Keratinocyte (primary cell): ENCODE measurements at regions not wholly inside any gene's neighbourhood (a gene's known extent, or its start where the extent isn't known, plus 50 kb on each side); places are given as distances from the start of the nearest gene placed in this dataset.

Experiments
- CTCF ChIP-seq, 3 experiments: IDR thresholded peaks in 1 of 3; conservative IDR thresholded peaks in 1 of 3; optimal IDR thresholded peaks in 1 of 3; 2 replicates in 2 of 3; 3 replicates in 1 of 3; pipeline versions ENCODE3 to v1.5.1; 2011; ENCODE audit warnings: low read length in 3 of 3, mild to moderate bottlenecking in 3 of 3, moderate library complexity in 2 of 3, control low read depth in 1 of 3, inconsistent platforms in 1 of 3; ENCODE audit not compliant: insufficient read depth in 2 of 3; ENCODE audit errors: extremely low read depth in 1 of 3
- EZH2 ChIP-seq: IDR thresholded peaks from one replicate; pipeline ENCODE4 v1.6.1; 2012; ENCODE audit warnings: inconsistent platforms, mild to moderate bottlenecking, low read length, moderate library complexity

- TF ChIP-seq CTCF (optimal IDR thresholded peaks at IDR 0.05 in 1 of 3, IDR thresholded peaks at IDR 0.05 in 1 of 3, conservative IDR thresholded peaks at IDR 0.05 in 1 of 3; ENCODE audit: extremely low read depth in 1 of 3, insufficient read depth in 2 of 3, low read length in 3 of 3) (no peak), EZH2 (no peak)
These were observed 935.8 kb upstream of the EDIL3 start for GRCh38 chr5:85320495-85320894.
